Spinal cord (tissue), 9 donors: ENCODE measurements at regions not wholly inside any gene's neighbourhood (a gene's known extent, or its start where the extent isn't known, plus 50 kb on each side); places are given as distances from the start of the nearest gene placed in this dataset.

Experiments
- DNase-seq, 6 donors: peaks; one replicate each; pipeline versions ENCODE4 v3.0.0 to v3.0.0-alpha.2; 2013 to 2015; ENCODE audit warnings: low spot score in 6 of 6, low read depth in 4 of 6
- H3K27ac ChIP-seq: one replicate; pipeline ENCODE4 v1.5.1; 2013; ENCODE audit warnings: low read depth, low read length, control low read depth
- H3K27me3 ChIP-seq: one replicate; pipeline ENCODE4 v1.6.1; 2013; ENCODE audit warnings: low read length; ENCODE audit not compliant: control insufficient read depth, insufficient read depth
- H3K36me3 ChIP-seq: one replicate; pipeline ENCODE4 v1.6.1; 2013; ENCODE audit warnings: low read length; ENCODE audit not compliant: control insufficient read depth, insufficient read depth
- H3K4me1 ChIP-seq: one replicate; pipeline ENCODE4 v1.6.1; 2013; ENCODE audit warnings: low read length; ENCODE audit not compliant: control insufficient read depth, insufficient read depth
- H3K4me3 ChIP-seq: one replicate; pipeline ENCODE4 v1.5.1; 2013; ENCODE audit warnings: low read depth, low read length, control low read depth
- H3K9me3 ChIP-seq: one replicate; pipeline ENCODE4 v1.6.1; 2013; ENCODE audit warnings: low read length; ENCODE audit not compliant: control insufficient read depth, insufficient read depth
- WGBS: methylation state at CpG from one replicate; pipeline ENCODE4 v1.1.5; 2013; ENCODE audit warnings: missing lambda C conversion rate; ENCODE audit not compliant: insufficient coverage; 5-methylcytosine and 5-hydroxymethylcytosine counted together
- donor health status: healthy.

- DNase-seq, result no peak
- peaks cover 10% of the 10 kb centered on the region for H3K4me1 ChIP-seq
- H3K4me3 ChIP-seq, result no peak overlapping the region
- H3K36me3 ChIP-seq, result no peaks in the 10 kb centered on the region
- H3K27ac ChIP-seq, result no peak overlapping the region
- H3K27me3 ChIP-seq, result no peaks in the 10 kb centered on the region
- H3K9me3 ChIP-seq, result no peaks in the 10 kb centered on the region
Observed at GRCh38 chr5:123805300-123805699, 293.3 kb downstream of the CSNK1G3 start.

- H3K9me3 ChIP-seq, result no peaks in the 10 kb centered on the region
- no peak overlapping the region for H3K4me3 ChIP-seq
- H3K36me3 ChIP-seq, result no peaks in the 10 kb centered on the region
- no peak for DNase-seq
- H3K27me3 ChIP-seq, result no peaks in the 10 kb centered on the region
- no peak overlapping the region for H3K27ac ChIP-seq
- peaks cover 3% of the 10 kb centered on the region for H3K4me1 ChIP-seq
- WGBS, result 75% methylated on average over 2 of the region's 3 CpGs
Observed at GRCh38 chr5:123803359-123803758, 291.4 kb downstream of the CSNK1G3 start.

- H3K4me1 ChIP-seq, result peaks cover 3% of the 10 kb centered on the region
- H3K9me3 ChIP-seq, result no peaks in the 10 kb centered on the region
- WGBS, result 50% methylated on average over 1 of the region's 4 CpGs
- H3K27ac ChIP-seq, result no peak overlapping the region
- no peak overlapping the region for H3K4me3 ChIP-seq
- peak in 2 of 6 donors; percentile 4 to 12 for DNase-seq
- H3K27me3 ChIP-seq, result no peaks in the 10 kb centered on the region
- no peaks in the 10 kb centered on the region for H3K36me3 ChIP-seq
Observed at GRCh38 chr5:123802298-123802951, 290.4 kb downstream of the CSNK1G3 start.

- no CpG with 5 or more reads among the region's 1 CpG for whole genome bisulfite sequencing
- H3K9me3 ChIP-seq, result no peaks in the 10 kb centered on the region
- H3K27ac ChIP-seq, result no peak overlapping the region
- peak in 2 of 6 donors; percentile 5 to 20 for DNase-seq
- no peaks in the 10 kb centered on the region for H3K27me3 ChIP-seq
- H3K4me1 ChIP-seq, result no peaks in the 10 kb centered on the region
- H3K4me3 ChIP-seq, result no peak overlapping the region
- H3K36me3 ChIP-seq, result no peaks in the 10 kb centered on the region
Observed at GRCh38 chr5:123800640-123801039, 288.7 kb downstream of the CSNK1G3 start.

GRCh38 chr5:123795688-123796087, 283.7 kb downstream of the CSNK1G3 start:
- WGBS, result no CpG with 5 or more reads among the region's 3 CpGs
- no peak overlapping the region for H3K4me3 ChIP-seq
- no peak for DNase-seq
- no peaks in the 10 kb centered on the region for H3K9me3 ChIP-seq
- H3K27me3 ChIP-seq, result no peaks in the 10 kb centered on the region
- no peaks in the 10 kb centered on the region for H3K36me3 ChIP-seq
- H3K4me1 ChIP-seq, result no peaks in the 10 kb centered on the region
- no peak overlapping the region for H3K27ac ChIP-seq

- no peaks in the 10 kb centered on the region for H3K36me3 ChIP-seq
- WGBS, result no CpG with 5 or more reads among the region's 2 CpGs
- H3K4me1 ChIP-seq, result peaks cover 6% of the 10 kb centered on the region
- DNase-seq, result no peak
- H3K9me3 ChIP-seq, result peaks cover 11% of the 10 kb centered on the region
- H3K27me3 ChIP-seq, result no peaks in the 10 kb centered on the region
- no peak overlapping the region for H3K27ac ChIP-seq
- H3K4me3 ChIP-seq, result no peak overlapping the region
Observed at GRCh38 chr5:123790226-123790625, 278.2 kb downstream of the CSNK1G3 start.

GRCh38 chr5:123787635-123788034, 275.7 kb downstream of the CSNK1G3 start:
- peak overlapping the region; percentile 78 for H3K27ac ChIP-seq
- H3K9me3 ChIP-seq, result peaks cover 11% of the 10 kb centered on the region
- H3K27me3 ChIP-seq, result no peaks in the 10 kb centered on the region
- peaks cover 6% of the 10 kb centered on the region for H3K4me1 ChIP-seq
- H3K36me3 ChIP-seq, result no peaks in the 10 kb centered on the region
- DNase-seq, result peak in 3 of 6 donors; percentile 19 to 50 (median 24)
- no peak overlapping the region for H3K4me3 ChIP-seq

GRCh38 chr5:123787136-123787535, 275.2 kb downstream of the CSNK1G3 start:
- Histone ChIP-seq H3K36me3 (no peaks in the 10 kb centered on the region), H3K4me1 (peaks cover 6% of the 10 kb centered on the region), H3K27ac (peak overlapping the region; percentile 78), H3K4me3 (no peak overlapping the region), H3K9me3 (peaks cover 11% of the 10 kb centered on the region), H3K27me3 (no peaks in the 10 kb centered on the region)
- DNase-seq, result peak in 1 of 6 donors; percentile 7
- WGBS, result no CpG with 5 or more reads among the region's 1 CpG

GRCh38 chr5:123786411-123786810, 274.4 kb downstream of the CSNK1G3 start:
- no peak overlapping the region for H3K4me3 ChIP-seq
- no peaks in the 10 kb centered on the region for H3K36me3 ChIP-seq
- peaks cover 11% of the 10 kb centered on the region for H3K9me3 ChIP-seq
- no peak for DNase-seq
- H3K27ac ChIP-seq, result peak overlapping the region; percentile 78
- H3K4me1 ChIP-seq, result peaks cover 6% of the 10 kb centered on the region
- no peaks in the 10 kb centered on the region for H3K27me3 ChIP-seq
- WGBS, result no CpG with 5 or more reads among the region's 5 CpGs
